SK-N-SH treated with all-trans-retinoic acid at 6 μM for 48 hours (cell line): ENCODE measurements at regions not wholly inside any gene's neighbourhood (a gene's known extent, or its start where the extent isn't known, plus 50 kb on each side); places are given as distances from the start of the nearest gene placed in this dataset.
"Not testable (repeated sequence)": the region's sequence is repeated elsewhere in the genome, so short reads cannot be mapped to it uniquely, and the experiment has no call there.

Experiments
- ATAC-seq: fragments of 200-7000 bp; cut with Tn5 transposase; 3 replicates; pipeline ENCODE4 v1.9.1; 2020; ENCODE audit warnings: mild to moderate bottlenecking, moderate library complexity
- ARNTL ChIP-seq: fragments of 450-650 bp; formaldehyde crosslinking; IDR thresholded peaks from 2 replicates; pipeline ENCODE4 v1.5.0; 2020; ENCODE audit warnings: low read depth, mild to moderate bottlenecking, moderate library complexity, borderline replicate concordance
- BACH2 ChIP-seq: fragments of 250-450 bp; sonication (Bioruptor Pico); IDR thresholded peaks from 2 replicates; pipeline ENCODE4 v1.9.0; 2021; ENCODE audit warnings: mild to moderate bottlenecking, borderline replicate concordance
- CSDC2 ChIP-seq: fragments of 250-450 bp; sonication (Bioruptor Pico); IDR thresholded peaks from 2 replicates; pipeline ENCODE4 v1.5.0; 2020; ENCODE audit warnings: mild to moderate bottlenecking, moderate library complexity
- ESRRG ChIP-seq: fragments of 250-450 bp; sonication (Bioruptor Pico); IDR thresholded peaks from 2 replicates; pipeline ENCODE4 v1.6.1; 2021; ENCODE audit warnings: mild to moderate bottlenecking
- GLIS3 ChIP-seq: fragments of 250-450 bp; sonication (Bioruptor Pico); IDR thresholded peaks from 2 replicates; pipeline ENCODE4 v1.5.0; 2020; ENCODE audit warnings: mild to moderate bottlenecking, moderate library complexity
- OSR1 ChIP-seq: fragments of 250-450 bp; sonication (Bioruptor Pico); IDR thresholded peaks from 2 replicates; pipeline ENCODE4 v1.8.0; 2022; ENCODE audit warnings: moderate library complexity, mild to moderate bottlenecking, inconsistent platforms
- PATZ1 ChIP-seq: fragments of 250-450 bp; sonication (Bioruptor Pico); IDR thresholded peaks from 2 replicates; pipeline ENCODE4 v1.8.0; 2020; ENCODE audit warnings: mild to moderate bottlenecking, moderate library complexity, borderline replicate concordance
- POU6F1 ChIP-seq: fragments of 250-450 bp; sonication (Bioruptor Pico); IDR thresholded peaks from 2 replicates; pipeline ENCODE4 v1.8.0; 2021; ENCODE audit warnings: low read depth, mild to moderate bottlenecking, moderate library complexity, borderline replicate concordance
- PPARA ChIP-seq: fragments of 250-450 bp; sonication (Bioruptor Pico); IDR thresholded peaks from 2 replicates; pipeline ENCODE4 v1.5.0; 2020; ENCODE audit warnings: mild to moderate bottlenecking, borderline replicate concordance
- RARB ChIP-seq: fragments of 250-450 bp; sonication (Bioruptor Pico); IDR thresholded peaks from 2 replicates; pipeline ENCODE4 v1.8.0; 2021; ENCODE audit warnings: mild to moderate bottlenecking, moderate library complexity
- SNAI2 ChIP-seq: fragments of 250-450 bp; sonication (Bioruptor Pico); IDR thresholded peaks from 2 replicates; pipeline ENCODE4 v1.5.0; 2020; ENCODE audit warnings: mild to moderate bottlenecking, moderate library complexity
- TCF4 ChIP-seq: fragments of 250-450 bp; sonication (Bioruptor Pico); IDR thresholded peaks from 2 replicates; pipeline ENCODE4 v1.8.0; 2021; ENCODE audit warnings: mild to moderate bottlenecking, moderate library complexity, borderline replicate concordance
- ZC3H10 ChIP-seq: fragments of 250-450 bp; sonication (Bioruptor Pico); IDR thresholded peaks from 2 replicates; pipeline ENCODE4 v1.5.1; 2021; ENCODE audit warnings: mild to moderate bottlenecking, moderate library complexity
- ZFP3 ChIP-seq: fragments of 250-450 bp; sonication (Bioruptor Pico); IDR thresholded peaks from 2 replicates; pipeline ENCODE4 v1.5.0; 2020; ENCODE audit warnings: mild to moderate bottlenecking, moderate library complexity
- ZFP30 ChIP-seq: fragments of 450-650 bp; formaldehyde crosslinking; IDR thresholded peaks from 2 replicates; pipeline ENCODE4 v1.5.0; 2022; ENCODE audit warnings: mild to moderate bottlenecking, moderate library complexity
- ZNF565 ChIP-seq: fragments of 450-650 bp; formaldehyde crosslinking; conservative IDR thresholded peaks from 2 replicates; pipeline ENCODE4 v1.5.0; 2020; ENCODE audit warnings: low read depth, mild to moderate bottlenecking, moderate library complexity
- ZNF70 ChIP-seq: fragments of 450-650 bp; formaldehyde crosslinking; IDR thresholded peaks from 2 replicates; pipeline ENCODE4 v1.5.0; 2020; ENCODE audit warnings: mild to moderate bottlenecking, moderate library complexity
- ZNF8 ChIP-seq: fragments of 450-650 bp; formaldehyde crosslinking; IDR thresholded peaks from 2 replicates; pipeline ENCODE4 v1.5.0; 2020; ENCODE audit warnings: mild to moderate bottlenecking, moderate library complexity
- TF ChIP-seq, protein P1 (sequence below): fragments of 250-450 bp; sonication (Bioruptor Pico); IDR thresholded peaks from 2 replicates; pipeline ENCODE4 v1.5.1; 2021; ENCODE audit warnings: mild to moderate bottlenecking, moderate library complexity
- TF ChIP-seq, protein P2 (sequence below): fragments of 250-450 bp; sonication (Bioruptor Pico); IDR thresholded peaks from 2 replicates; pipeline ENCODE4 v1.5.1; 2020; ENCODE audit warnings: low read depth, mild to moderate bottlenecking, moderate library complexity
- TF ChIP-seq, protein P3 (sequence below): fragments of 250-450 bp; sonication (Bioruptor Pico); IDR thresholded peaks from 2 replicates; pipeline ENCODE4 v1.5.0; 2020; ENCODE audit warnings: mild to moderate bottlenecking, moderate library complexity

DNA sequence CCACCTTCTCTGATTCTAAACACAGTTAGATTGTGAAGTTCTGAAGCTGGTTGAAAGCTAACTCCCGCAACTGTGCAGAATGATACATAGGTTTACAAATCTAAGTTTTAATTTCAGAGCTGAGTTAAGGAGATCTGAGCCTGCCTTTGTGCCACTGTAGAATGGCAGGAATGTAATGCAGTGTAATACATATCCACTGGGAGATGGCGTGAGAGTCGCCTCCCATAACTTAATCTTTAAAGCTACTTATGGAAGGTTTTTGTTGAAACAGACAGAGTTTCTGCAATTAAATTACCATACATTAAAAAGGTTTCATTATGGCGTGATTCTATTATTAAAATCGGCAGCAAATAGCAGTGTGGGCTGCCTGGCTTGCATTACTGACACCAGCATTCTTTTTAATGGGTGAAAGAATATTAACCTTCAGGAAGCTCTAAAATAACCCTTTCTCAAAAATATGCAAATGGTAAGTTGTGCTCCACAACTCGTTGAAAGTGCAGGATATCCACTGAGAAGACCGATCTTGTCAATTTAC, 257.4 kb downstream of the OLFM4 start:
- TF ChIP-seq OSR1 (CRISPR knock-in tag): no peak
- TF ChIP-seq ZNF565 (CRISPR knock-in tag): no peak
- no peak for TF ChIP-seq ZNF70
- no peak for TF ChIP-seq ZFP30
- no peak for TF ChIP-seq CSDC2
- no peak for TF ChIP-seq GLIS3
- no peak for TF ChIP-seq PPARA (CRISPR knock-in tag)
- TF ChIP-seq, protein P1, sequence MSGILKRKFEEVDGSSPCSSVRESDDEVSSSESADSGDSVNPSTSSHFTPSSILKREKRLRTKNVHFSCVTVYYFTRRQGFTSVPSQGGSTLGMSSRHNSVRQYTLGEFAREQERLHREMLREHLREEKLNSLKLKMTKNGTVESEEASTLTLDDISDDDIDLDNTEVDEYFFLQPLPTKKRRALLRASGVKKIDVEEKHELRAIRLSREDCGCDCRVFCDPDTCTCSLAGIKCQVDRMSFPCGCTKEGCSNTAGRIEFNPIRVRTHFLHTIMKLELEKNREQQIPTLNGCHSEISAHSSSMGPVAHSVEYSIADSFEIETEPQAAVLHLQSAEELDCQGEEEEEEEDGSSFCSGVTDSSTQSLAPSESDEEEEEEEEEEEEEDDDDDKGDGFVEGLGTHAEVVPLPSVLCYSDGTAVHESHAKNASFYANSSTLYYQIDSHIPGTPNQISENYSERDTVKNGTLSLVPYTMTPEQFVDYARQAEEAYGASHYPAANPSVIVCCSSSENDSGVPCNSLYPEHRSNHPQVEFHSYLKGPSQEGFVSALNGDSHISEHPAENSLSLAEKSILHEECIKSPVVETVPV (CRISPR knock-in tag): no peak
- no peak for TF ChIP-seq ZNF8
- TF ChIP-seq BACH2 (CRISPR knock-in tag): no peak
- TF ChIP-seq, protein P2, sequence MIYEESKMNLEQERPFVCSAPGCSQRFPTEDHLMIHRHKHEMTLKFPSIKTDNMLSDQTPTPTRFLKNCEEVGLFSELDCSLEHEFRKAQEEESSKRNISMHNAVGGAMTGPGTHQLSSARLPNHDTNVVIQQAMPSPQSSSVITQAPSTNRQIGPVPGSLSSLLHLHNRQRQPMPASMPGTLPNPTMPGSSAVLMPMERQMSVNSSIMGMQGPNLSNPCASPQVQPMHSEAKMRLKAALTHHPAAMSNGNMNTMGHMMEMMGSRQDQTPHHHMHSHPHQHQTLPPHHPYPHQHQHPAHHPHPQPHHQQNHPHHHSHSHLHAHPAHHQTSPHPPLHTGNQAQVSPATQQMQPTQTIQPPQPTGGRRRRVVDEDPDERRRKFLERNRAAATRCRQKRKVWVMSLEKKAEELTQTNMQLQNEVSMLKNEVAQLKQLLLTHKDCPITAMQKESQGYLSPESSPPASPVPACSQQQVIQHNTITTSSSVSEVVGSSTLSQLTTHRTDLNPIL: no peak
- TF ChIP-seq SNAI2: no peak
- TF ChIP-seq ESRRG: no peak

DNA sequence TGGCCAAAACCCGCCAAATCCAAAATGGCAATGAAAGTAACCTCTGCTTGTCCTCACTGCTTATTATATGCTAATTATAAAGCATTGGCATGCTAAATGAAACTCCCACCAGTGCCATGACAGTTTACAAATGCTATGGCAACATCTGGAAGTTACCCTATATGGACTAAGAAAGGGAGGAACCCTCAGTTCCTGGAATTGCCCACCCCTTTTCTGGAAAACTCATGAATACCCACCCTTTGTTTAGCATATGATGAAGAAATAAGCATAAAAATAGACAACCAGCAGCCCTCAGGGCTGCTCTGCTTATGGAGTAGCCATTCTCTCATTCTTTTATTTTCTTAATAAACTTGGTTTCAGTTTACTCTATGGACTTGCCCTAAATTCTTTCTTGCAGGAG, 269.8 kb downstream of the OLFM4 start:
- ATAC-seq: no peak
- TF ChIP-seq POU6F1 (CRISPR knock-in tag): no peak
- TF ChIP-seq ZNF70: no peak

More for the DNA sequence above, 257.4 kb downstream of the OLFM4 start:
- no peak for ATAC-seq

DNA sequence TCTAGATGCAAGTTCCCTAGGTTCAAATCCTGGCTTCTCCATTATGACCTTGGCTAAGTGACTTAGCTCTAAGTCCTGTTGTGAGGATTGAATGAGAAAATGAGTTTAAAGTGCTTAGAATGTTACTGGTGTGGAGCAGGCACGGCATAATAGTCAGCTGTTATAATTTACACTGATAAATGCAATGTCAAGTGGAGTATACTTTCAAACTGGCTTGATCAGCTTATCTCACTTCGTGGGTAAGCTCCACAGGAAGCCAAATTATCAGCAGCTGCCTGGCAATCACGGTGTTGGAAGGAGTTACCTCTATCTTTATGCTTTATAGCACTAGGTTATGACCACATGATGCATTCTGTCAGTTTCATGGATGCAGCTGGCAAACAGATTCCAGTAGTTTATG, 272.8 kb downstream of the OLFM4 start:
- TF ChIP-seq ZC3H10 (CRISPR knock-in tag): no peak
- no peak for TF ChIP-seq BACH2 (CRISPR knock-in tag)
- no peak for TF ChIP-seq ZNF70
- no peak for TF ChIP-seq PATZ1
- no peak for TF ChIP-seq ZFP30
- TF ChIP-seq PPARA (CRISPR knock-in tag): no peak
- no peak for ATAC-seq

- not testable (repeated sequence) for ATAC-seq
Measured at GRCh38 chr13:53305419-53305818, 276.8 kb downstream of the OLFM4 start.

- ATAC-seq: no peak
- no peak for TF ChIP-seq RARB
- TF ChIP-seq, protein P3, sequence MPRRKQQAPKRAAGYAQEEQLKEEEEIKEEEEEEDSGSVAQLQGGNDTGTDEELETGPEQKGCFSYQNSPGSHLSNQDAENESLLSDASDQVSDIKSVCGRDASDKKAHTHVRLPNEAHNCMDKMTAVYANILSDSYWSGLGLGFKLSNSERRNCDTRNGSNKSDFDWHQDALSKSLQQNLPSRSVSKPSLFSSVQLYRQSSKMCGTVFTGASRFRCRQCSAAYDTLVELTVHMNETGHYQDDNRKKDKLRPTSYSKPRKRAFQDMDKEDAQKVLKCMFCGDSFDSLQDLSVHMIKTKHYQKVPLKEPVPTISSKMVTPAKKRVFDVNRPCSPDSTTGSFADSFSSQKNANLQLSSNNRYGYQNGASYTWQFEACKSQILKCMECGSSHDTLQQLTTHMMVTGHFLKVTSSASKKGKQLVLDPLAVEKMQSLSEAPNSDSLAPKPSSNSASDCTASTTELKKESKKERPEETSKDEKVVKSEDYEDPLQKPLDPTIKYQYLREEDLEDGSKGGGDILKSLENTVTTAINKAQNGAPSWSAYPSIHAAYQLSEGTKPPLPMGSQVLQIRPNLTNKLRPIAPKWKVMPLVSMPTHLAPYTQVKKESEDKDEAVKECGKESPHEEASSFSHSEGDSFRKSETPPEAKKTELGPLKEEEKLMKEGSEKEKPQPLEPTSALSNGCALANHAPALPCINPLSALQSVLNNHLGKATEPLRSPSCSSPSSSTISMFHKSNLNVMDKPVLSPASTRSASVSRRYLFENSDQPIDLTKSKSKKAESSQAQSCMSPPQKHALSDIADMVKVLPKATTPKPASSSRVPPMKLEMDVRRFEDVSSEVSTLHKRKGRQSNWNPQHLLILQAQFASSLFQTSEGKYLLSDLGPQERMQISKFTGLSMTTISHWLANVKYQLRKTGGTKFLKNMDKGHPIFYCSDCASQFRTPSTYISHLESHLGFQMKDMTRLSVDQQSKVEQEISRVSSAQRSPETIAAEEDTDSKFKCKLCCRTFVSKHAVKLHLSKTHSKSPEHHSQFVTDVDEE (CRISPR knock-in tag): no peak
- no peak for TF ChIP-seq ZFP3
- TF ChIP-seq POU6F1 (CRISPR knock-in tag): no peak
- TF ChIP-seq, protein P1 (CRISPR knock-in tag): no peak
- no peak for TF ChIP-seq BACH2 (CRISPR knock-in tag)
- TF ChIP-seq ZNF8: no peak
- TF ChIP-seq SNAI2: no peak
- no peak for TF ChIP-seq GLIS3
- no peak for TF ChIP-seq CSDC2
- TF ChIP-seq, protein P2: no peak
- no peak for TF ChIP-seq ARNTL (CRISPR knock-in tag)
- no peak for TF ChIP-seq TCF4 (CRISPR knock-in tag)
Measured at GRCh38 chr13:53310786-53311185, 282.2 kb downstream of the OLFM4 start.
